HCT116 (cell line): ENCODE measurements at regions not wholly inside any gene's neighbourhood (a gene's known extent, or its start where the extent isn't known, plus 50 kb on each side); places are given as distances from the start of the nearest gene placed in this dataset.

Experiments
- ATAC-seq: fragments of 200-7000 bp; cut with Tn5 transposase; 2 replicates; pipeline ENCODE4 v1.9.1; 2020; ENCODE audit warnings: mild to moderate bottlenecking, moderate library complexity
- BruUV-seq: library from RNA; stranded (reverse); fragments of 400-500 nt; replicated peaks from 2 replicates; lab custom pipeline; 2021; lab: Mats Ljungman, UMichigan
- CTCF ChIA-PET: fragments of 300-600 bp; sonication (Branson Sonifier 250); formaldehyde crosslinking; loops from one replicate; lab custom pipeline; 2021; ENCODE audit warnings: antibody characterized with exemption; lab: Charles Lee
- POLR2A ChIA-PET: fragments of 300-600, 350-600 bp; sonication (Branson Sonifier 250); formaldehyde crosslinking; loops from one replicate; lab custom pipeline; 2021; ENCODE audit warnings: antibody characterized with exemption; lab: Charles Lee
- RAD21 ChIA-PET, 2 experiments: fragments of 300-600 bp; sonication (Branson Sonifier 250); formaldehyde crosslinking; loops; one replicate each; lab custom pipeline; 2023; ENCODE audit warnings: low total read pairs in 2 of 2; ENCODE audit not compliant: uncharacterized antibody in 2 of 2, unreplicated experiment in 2 of 2, low non-redundant PET in 1 of 2; lab: Charles Lee
- DNase-seq: peaks from one replicate; pipeline ENCODE4 v3.0.0-alpha.2; 2010; ENCODE audit warnings: low read depth, low spot score
- H2AFZ ChIP-seq: fragments of 200-600 bp; shearing (Covaris generic), sonication (generic); 2 replicates; pipeline ENCODE4 v1.6.1; 2017; ENCODE audit warnings: low read depth, mixed run types, mixed read lengths, antibody characterized with exemption, low read length; ENCODE audit not compliant: poor library complexity, severe bottlenecking
- H3K27ac ChIP-seq: 2 replicates; pipeline ENCODE4 v1.5.1; 2012; ENCODE audit warnings: low read depth, low read length
- H3K27me3 ChIP-seq: fragments of 200-600 bp; sonication (generic); 2 replicates; pipeline ENCODE4 v1.6.1; 2016; ENCODE audit warnings: mixed run types, low read length, mixed read lengths; ENCODE audit not compliant: insufficient read depth
- H3K36me3 ChIP-seq, 2 experiments: fragments of 200-500 bp in 1 of 2; fragments of 200-600 bp in 1 of 2; sonication (Bioruptor generic) in 1 of 2; sonication (generic) in 1 of 2; 2 replicates each; pipeline versions ENCODE4 v1.5.1 to v1.6.1; 2014 to 2016; ENCODE audit warnings: low read length in 2 of 2, inconsistent platforms in 1 of 2, mixed read lengths in 1 of 2, mixed run types in 1 of 2; ENCODE audit not compliant: insufficient read depth in 2 of 2, control insufficient read depth in 1 of 2
- H3K4me1 ChIP-seq, 2 experiments: fragments of 200-600 bp in 1 of 2; sonication (generic) in 1 of 2; 2 replicates each; pipeline versions ENCODE4 v1.5.1 to v1.6.1; 2012 to 2017; ENCODE audit warnings: low read length in 2 of 2, inconsistent platforms in 1 of 2, mild to moderate bottlenecking in 1 of 2, mixed read lengths in 1 of 2, mixed run types in 1 of 2, moderate library complexity in 1 of 2; ENCODE audit not compliant: insufficient read depth in 2 of 2, control insufficient read depth in 1 of 2
- H3K4me2 ChIP-seq: fragments of 200-600 bp; sonication (generic); 2 replicates; pipeline ENCODE4 v1.6.1; 2017; ENCODE audit warnings: mixed run types, low read length, mixed read lengths
- H3K4me3 ChIP-seq, 2 experiments: fragments of 200-600 bp in 1 of 2; sonication (generic) in 1 of 2; replicated peaks in 1 of 2; 2 replicates each; pipeline ENCODE4 v1.5.1; 2011 to 2016; ENCODE audit warnings: low read length in 2 of 2, control low read depth in 1 of 2, low read depth in 1 of 2, mild to moderate bottlenecking in 1 of 2, mixed read lengths in 1 of 2, mixed run types in 1 of 2
- H3K79me2 ChIP-seq: fragments of 200-600 bp; sonication (generic); 2 replicates; pipeline ENCODE4 v1.6.1; 2017; ENCODE audit warnings: mild to moderate bottlenecking, mixed run types, low read length, moderate library complexity, mixed read lengths; ENCODE audit not compliant: insufficient read depth
- H3K9ac ChIP-seq: fragments of 200-600 bp; sonication (generic); 2 replicates; pipeline ENCODE4 v1.6.1; 2016; ENCODE audit warnings: low read length, mixed read lengths
- H3K9me2 ChIP-seq: fragments of 200-600 bp; sonication (generic), shearing (Covaris generic); 2 replicates; pipeline ENCODE4 v1.6.1; 2017; ENCODE audit warnings: mixed run types, mild to moderate bottlenecking, moderate library complexity; ENCODE audit not compliant: insufficient read depth
- H3K9me3 ChIP-seq, 2 experiments: fragments of 200-500 bp in 1 of 2; fragments of 200-600 bp in 1 of 2; sonication (Bioruptor generic) in 1 of 2; sonication (generic) in 1 of 2; 2 replicates each; pipeline ENCODE4 v1.6.1; 2014 to 2017; ENCODE audit warnings: low read length in 2 of 2, mixed read lengths in 2 of 2, inconsistent platforms in 1 of 2, low read depth in 1 of 2, mild to moderate bottlenecking in 1 of 2, mixed run types in 1 of 2, moderate library complexity in 1 of 2; ENCODE audit not compliant: control insufficient read depth in 1 of 2, insufficient read depth in 1 of 2
- H4K20me1 ChIP-seq: fragments of 200-600 bp; sonication (generic), shearing (Covaris generic); 2 replicates; pipeline ENCODE4 v1.6.1; 2017; ENCODE audit warnings: mixed run types, mild to moderate bottlenecking, moderate library complexity; ENCODE audit not compliant: insufficient read depth
- ELF1 ChIP-seq: IDR thresholded peaks from 2 replicates; pipeline ENCODE4 v1.6.1; 2012; ENCODE audit warnings: low read depth, borderline replicate concordance
- RAD21 ChIP-seq: IDR thresholded peaks from 2 replicates; pipeline ENCODE4 v1.6.1; 2012; ENCODE audit warnings: low read depth, mild to moderate bottlenecking
- REST ChIP-seq: IDR thresholded peaks from 2 replicates; pipeline ENCODE4 v1.6.1; 2012; ENCODE audit warnings: low read depth
- ZBTB33 ChIP-seq: IDR thresholded peaks from 2 replicates; pipeline ENCODE4 v1.6.1; 2011; ENCODE audit warnings: mild to moderate bottlenecking, low read length, moderate library complexity; ENCODE audit not compliant: insufficient replicate concordance; ENCODE audit errors: extremely low read depth
- intact Hi-C: fragments of 100-400 bp; cut with micrococcal nuclease; formaldehyde crosslinking; loops from 2 replicates; pipeline ENCODE4 v1.10.0; 2022

DNA sequence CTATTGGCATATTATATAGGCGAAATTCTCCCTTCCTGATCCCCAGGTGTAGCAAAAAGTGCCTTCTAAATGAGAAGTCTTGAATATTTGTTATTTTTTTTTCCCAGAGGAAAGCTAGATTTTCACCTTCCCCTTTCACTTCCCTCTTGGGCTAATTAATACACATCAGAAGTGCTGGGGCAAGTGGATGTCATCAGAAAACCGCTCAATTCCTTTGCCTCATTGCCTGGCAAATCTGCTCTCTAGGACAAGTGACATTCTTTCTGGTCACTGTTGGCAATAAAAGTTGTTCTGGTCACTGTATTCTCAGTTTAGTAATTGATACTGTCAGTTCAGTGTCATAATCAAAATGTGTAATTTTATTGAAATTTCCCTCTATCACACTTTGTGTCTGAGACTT lies 174.5 kb downstream of the ETNK1 start (continued):
- TF ChIP-seq REST (no peak), RAD21 (no peak)

DNA sequence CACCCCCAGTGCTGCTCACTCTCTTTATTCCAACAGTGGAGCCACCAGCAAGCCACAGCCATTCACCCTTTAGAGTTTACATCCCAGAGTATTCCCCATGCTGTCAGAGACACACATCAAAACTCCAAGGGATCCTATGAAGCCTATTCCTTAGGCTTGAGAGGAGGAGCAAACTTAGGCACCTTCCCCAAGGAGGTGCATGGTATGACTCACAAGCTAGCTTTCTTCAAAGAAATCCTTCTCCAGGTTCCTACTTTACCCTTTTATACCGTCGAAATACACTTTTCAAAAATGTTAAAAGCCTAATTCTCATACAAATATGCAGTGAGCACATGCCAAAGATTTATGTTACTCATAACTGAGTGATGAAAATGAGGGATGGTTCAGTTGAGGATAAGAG lies 175.4 kb downstream of the ETNK1 start:
- no peaks in the 10 kb centered on the region for H3K9me3 ChIP-seq
- DNase-seq: no peak
- POLR2A ChIA-PET: no interaction called here
- no peaks in the 10 kb centered on the region for H3K9me2 ChIP-seq
- no peak for ATAC-seq
- no peak overlapping the region for H3K4me2 ChIP-seq
- no peak overlapping the region for H2AFZ ChIP-seq
- H3K4me3 ChIP-seq: no peak overlapping the region
- CTCF ChIA-PET: no interaction called here
- no peaks in the 10 kb centered on the region for H4K20me1 ChIP-seq
- H3K27ac ChIP-seq: no peak overlapping the region
- TF ChIP-seq ZBTB33 (no peak), ELF1 (no peak)
- TF ChIP-seq, all 23 proteins: peak for 0
- Histone ChIP-seq H3K79me2 (no peaks in the 10 kb centered on the region), H3K4me1 (no peaks in the 10 kb centered on the region), H3K9ac (no peak overlapping the region), H3K36me3 (no peaks in the 10 kb centered on the region), H3K27me3 (no peaks in the 10 kb centered on the region; the same call in 1 of the 2 replicates)
- intact Hi-C loops: no loop called here
- no TSS peak for BruUV-seq
- RAD21 ChIA-PET: no interaction called here
